Activated B cell treated with CpG ODN at 0.5 μM for 24 hours (primary cell): ENCODE measurements at regions not wholly inside any gene's neighbourhood (a gene's known extent, or its start where the extent isn't known, plus 50 kb on each side); places are given as distances from the start of the nearest gene placed in this dataset.

Source experiments
- ATAC-seq: fragments of 200-7000 bp; cut with Tn5 transposase; one replicate; pipeline ENCODE4 v1.10.0; 2021; ENCODE audit warnings: low read depth, mild to moderate bottlenecking, moderate library complexity
- CTCF ChIA-PET: fragments of 350-600 bp; sonication (Branson Sonifier 250); formaldehyde crosslinking; loops from one replicate; lab custom pipeline; 2021; ENCODE audit warnings: antibody characterized with exemption; lab: Charles Lee
- POLR2A ChIA-PET: fragments of 350-600 bp; sonication (Branson Sonifier 250); formaldehyde crosslinking; loops from one replicate; lab custom pipeline; 2021; ENCODE audit warnings: antibody characterized with exemption; lab: Charles Lee
- DNase-seq: peaks from one replicate; pipeline ENCODE4 v3.0.0; 2022
- H3K27ac Mint-ChIP-seq: one replicate; pipeline ENCODE4 v1.8.0; 2020; ENCODE audit warnings: mixed read lengths
- H3K27me3 Mint-ChIP-seq: one replicate; pipeline ENCODE4 v1.8.0; 2021; ENCODE audit warnings: mixed read lengths
- H3K36me3 Mint-ChIP-seq: one replicate; pipeline ENCODE4 v1.8.0; 2021; ENCODE audit warnings: low read depth, mixed read lengths
- H3K4me1 Mint-ChIP-seq: one replicate; pipeline ENCODE4 v1.8.0; 2021; ENCODE audit warnings: mixed read lengths
- H3K4me3 Mint-ChIP-seq: one replicate; pipeline ENCODE4 v1.8.0; 2020; ENCODE audit warnings: mild to moderate bottlenecking, mixed read lengths
- H3K9me3 Mint-ChIP-seq: one replicate; pipeline ENCODE4 v1.8.0; 2020; ENCODE audit warnings: mixed read lengths
- CTCF ChIP-seq: fragments of 200-600 bp; IDR thresholded peaks from one replicate; pipeline ENCODE4 v1.8.0; 2022; ENCODE audit warnings: antibody characterized with exemption, mild to moderate bottlenecking
- intact Hi-C: fragments of 100-400 bp; cut with micrococcal nuclease; formaldehyde crosslinking; loops from one replicate; pipeline ENCODE4 v1.15.1; 2024

GRCh38 chr11:116615211-116615865 lies 157.4 kb downstream of the BUD13 start:
- no peaks in the 10 kb centered on the region for H3K4me1 Mint-ChIP-seq
- H3K27me3 Mint-ChIP-seq, result peaks cover 3% of the 10 kb centered on the region
- no peak for TF ChIP-seq CTCF
- H3K27ac Mint-ChIP-seq, result no peak overlapping the region
- ATAC-seq (no peak), DNase-seq (no peak)
- CTCF ChIA-PET, result no interaction called here
- POLR2A ChIA-PET, result no interaction called here
- H3K4me3 Mint-ChIP-seq, result no peak overlapping the region
- H3K36me3 Mint-ChIP-seq, result no peaks in the 10 kb centered on the region
- intact Hi-C loops, result no loop called here
- no peaks in the 10 kb centered on the region for H3K9me3 Mint-ChIP-seq

GRCh38 chr11:116614306-116615210 lies 158.2 kb downstream of the BUD13 start:
- Mint-ChIP-seq H3K27ac (no peak overlapping the region), H3K9me3 (no peaks in the 10 kb centered on the region), H3K36me3 (no peaks in the 10 kb centered on the region), H3K4me3 (no peak overlapping the region), H3K27me3 (peaks cover 3% of the 10 kb centered on the region), H3K4me1 (no peaks in the 10 kb centered on the region)
- POLR2A ChIA-PET, result no interaction called here
- DNase-seq (no peak), ATAC-seq (no peak)
- CTCF ChIA-PET, result no interaction called here
- intact Hi-C loops, result no loop called here
- no peak for TF ChIP-seq CTCF

GRCh38 chr11:116613206-116613875 lies 159.4 kb downstream of the BUD13 start:
- Mint-ChIP-seq H3K9me3 (no peaks in the 10 kb centered on the region), H3K4me1 (no peaks in the 10 kb centered on the region), H3K27me3 (peaks cover 3% of the 10 kb centered on the region), H3K36me3 (no peaks in the 10 kb centered on the region), H3K4me3 (no peak overlapping the region), H3K27ac (no peak overlapping the region)
- ATAC-seq, result no peak
- no peak for TF ChIP-seq CTCF
- DNase-seq, result no peak
- ChIA-PET POLR2A (no interaction called here), CTCF (no interaction called here)
- intact Hi-C loops, result no loop called here

- ATAC-seq (no peak), DNase-seq (no peak)
- ChIA-PET CTCF (no interaction called here), POLR2A (no interaction called here)
- no peak for TF ChIP-seq CTCF
- Mint-ChIP-seq H3K9me3 (no peaks in the 10 kb centered on the region), H3K4me1 (no peaks in the 10 kb centered on the region), H3K27me3 (peaks cover 3% of the 10 kb centered on the region), H3K4me3 (no peak overlapping the region), H3K27ac (no peak overlapping the region), H3K36me3 (no peaks in the 10 kb centered on the region)
- intact Hi-C loops, result no loop called here
Measured at GRCh38 chr11:116611998-116612620, 160.7 kb downstream of the BUD13 start.
